WTC11 (cell line): ENCODE measurements at regions not wholly inside any gene's neighbourhood (a gene's known extent, or its start where the extent isn't known, plus 50 kb on each side); places are given as distances from the start of the nearest gene placed in this dataset.

Experiments used
- CREB1 ChIP-seq: sonication (generic); formaldehyde crosslinking; IDR thresholded peaks from 2 replicates; pipeline ENCODE4 v1.8.0; 2023; ENCODE audit warnings: mild to moderate bottlenecking, missing genetic modification reagents
- HMGA2 ChIP-seq: fragments of 250-450 bp; sonication (Bioruptor Pico); IDR thresholded peaks from 2 replicates; pipeline ENCODE4 v1.4.0; 2021; ENCODE audit warnings: mild to moderate bottlenecking, moderate library complexity
- MXD4 ChIP-seq: fragments of 250-450 bp; sonication (Bioruptor Pico); IDR thresholded peaks from 2 replicates; pipeline ENCODE4 v1.8.0; 2021; ENCODE audit warnings: mild to moderate bottlenecking, moderate library complexity, borderline replicate concordance
- NR2C2 ChIP-seq: sonication (generic); formaldehyde crosslinking; IDR thresholded peaks from 2 replicates; pipeline ENCODE4 v1.8.0; 2022; ENCODE audit warnings: mild to moderate bottlenecking, missing genetic modification reagents
- RORB ChIP-seq: fragments of 250-450 bp; sonication (Bioruptor Pico); IDR thresholded peaks from 2 replicates; pipeline ENCODE4 v1.9.0; 2021; ENCODE audit warnings: mild to moderate bottlenecking
- SOX15 ChIP-seq: fragments of 250-450 bp; sonication (Bioruptor Pico); IDR thresholded peaks from 2 replicates; pipeline ENCODE4 v1.9.0; 2021; ENCODE audit warnings: mild to moderate bottlenecking
- SP1 ChIP-seq: sonication (generic); formaldehyde crosslinking; conservative IDR thresholded peaks from 2 replicates; pipeline ENCODE4 v1.8.1; 2022; ENCODE audit warnings: missing genetic modification reagents
- TCF7 ChIP-seq: sonication (generic); formaldehyde crosslinking; IDR thresholded peaks from 2 replicates; pipeline ENCODE4 v1.8.0; 2022; ENCODE audit warnings: mild to moderate bottlenecking, low read depth, missing genetic modification reagents, moderate library complexity
- TEAD4 ChIP-seq: sonication (generic); formaldehyde crosslinking; IDR thresholded peaks from 2 replicates; pipeline ENCODE4 v1.8.0; 2022; ENCODE audit warnings: mild to moderate bottlenecking, missing genetic modification reagents
- TF ChIP-seq, protein P1 (sequence below): sonication (generic); formaldehyde crosslinking; IDR thresholded peaks from 2 replicates; pipeline ENCODE4 v1.8.1; 2022; ENCODE audit warnings: mild to moderate bottlenecking, missing genetic modification reagents, moderate library complexity, borderline replicate concordance
- TF ChIP-seq, protein P2 (sequence below): fragments of 200-600 bp; IDR thresholded peaks from 2 replicates; pipeline ENCODE4 v1.8.0; 2022; ENCODE audit warnings: antibody characterized with exemption
- TF ChIP-seq, protein P3 (sequence below): sonication (generic); formaldehyde crosslinking; IDR thresholded peaks from 2 replicates; pipeline ENCODE4 v1.8.0; 2023; ENCODE audit warnings: mild to moderate bottlenecking, missing genetic modification reagents
- TF ChIP-seq, protein P4 (sequence below): sonication (generic); formaldehyde crosslinking; IDR thresholded peaks from 2 replicates; pipeline ENCODE4 v1.8.1; 2023; ENCODE audit warnings: mild to moderate bottlenecking, missing genetic modification reagents
- TF ChIP-seq, protein P5 (sequence below): sonication (generic); formaldehyde crosslinking; IDR thresholded peaks from 2 replicates; pipeline ENCODE4 v1.8.1; 2022; ENCODE audit warnings: low read depth, mild to moderate bottlenecking, moderate library complexity, missing genetic modification reagents, borderline replicate concordance

DNA sequence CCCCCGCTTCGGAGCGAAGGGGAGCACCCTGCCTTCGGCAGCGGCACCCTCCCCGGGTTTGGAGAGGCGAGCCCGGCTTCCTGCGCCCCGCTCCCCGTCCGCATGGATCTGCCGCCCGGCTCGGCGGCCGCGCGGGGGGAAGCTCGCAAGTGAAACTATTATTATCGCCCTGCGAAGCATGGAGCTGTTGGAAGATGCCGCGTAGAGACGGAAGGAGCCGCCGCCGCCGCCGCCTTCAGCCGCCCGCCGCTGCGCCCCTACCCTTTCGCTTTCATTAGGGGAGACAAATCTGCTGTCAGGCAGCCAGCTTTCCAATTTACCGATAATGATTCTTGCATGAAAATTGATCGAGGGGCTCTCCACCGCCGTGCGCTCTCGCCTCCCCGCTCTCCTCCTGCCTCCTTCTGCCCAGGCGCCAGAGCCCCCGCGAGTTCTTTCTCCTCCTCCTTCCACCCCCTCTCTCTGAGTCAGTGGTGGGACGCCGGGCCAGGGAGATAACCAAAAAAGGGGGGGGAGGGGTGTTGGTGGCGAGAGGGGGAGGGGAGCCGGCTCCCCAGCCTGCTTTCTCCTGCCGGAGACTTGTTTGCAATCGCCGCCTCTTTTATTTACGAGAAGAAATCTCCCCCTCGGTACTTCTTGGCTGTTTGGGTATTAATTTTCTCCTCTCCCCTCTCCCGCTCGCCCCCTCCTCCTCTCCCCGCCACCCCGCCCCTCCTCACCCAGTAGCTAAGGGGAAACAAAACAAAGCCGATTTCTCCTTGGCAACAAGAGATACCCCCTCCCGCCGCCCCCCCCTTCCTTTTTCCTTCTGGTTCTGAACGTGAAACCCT is 58.0 kb upstream of the GSE1 start:
- TF ChIP-seq, protein P1, sequence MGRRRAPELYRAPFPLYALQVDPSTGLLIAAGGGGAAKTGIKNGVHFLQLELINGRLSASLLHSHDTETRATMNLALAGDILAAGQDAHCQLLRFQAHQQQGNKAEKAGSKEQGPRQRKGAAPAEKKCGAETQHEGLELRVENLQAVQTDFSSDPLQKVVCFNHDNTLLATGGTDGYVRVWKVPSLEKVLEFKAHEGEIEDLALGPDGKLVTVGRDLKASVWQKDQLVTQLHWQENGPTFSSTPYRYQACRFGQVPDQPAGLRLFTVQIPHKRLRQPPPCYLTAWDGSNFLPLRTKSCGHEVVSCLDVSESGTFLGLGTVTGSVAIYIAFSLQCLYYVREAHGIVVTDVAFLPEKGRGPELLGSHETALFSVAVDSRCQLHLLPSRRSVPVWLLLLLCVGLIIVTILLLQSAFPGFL (CRISPR knock-in tag), result no peak
- no peak for TF ChIP-seq NR2C2 (CRISPR knock-in tag)
- TF ChIP-seq, protein P2, sequence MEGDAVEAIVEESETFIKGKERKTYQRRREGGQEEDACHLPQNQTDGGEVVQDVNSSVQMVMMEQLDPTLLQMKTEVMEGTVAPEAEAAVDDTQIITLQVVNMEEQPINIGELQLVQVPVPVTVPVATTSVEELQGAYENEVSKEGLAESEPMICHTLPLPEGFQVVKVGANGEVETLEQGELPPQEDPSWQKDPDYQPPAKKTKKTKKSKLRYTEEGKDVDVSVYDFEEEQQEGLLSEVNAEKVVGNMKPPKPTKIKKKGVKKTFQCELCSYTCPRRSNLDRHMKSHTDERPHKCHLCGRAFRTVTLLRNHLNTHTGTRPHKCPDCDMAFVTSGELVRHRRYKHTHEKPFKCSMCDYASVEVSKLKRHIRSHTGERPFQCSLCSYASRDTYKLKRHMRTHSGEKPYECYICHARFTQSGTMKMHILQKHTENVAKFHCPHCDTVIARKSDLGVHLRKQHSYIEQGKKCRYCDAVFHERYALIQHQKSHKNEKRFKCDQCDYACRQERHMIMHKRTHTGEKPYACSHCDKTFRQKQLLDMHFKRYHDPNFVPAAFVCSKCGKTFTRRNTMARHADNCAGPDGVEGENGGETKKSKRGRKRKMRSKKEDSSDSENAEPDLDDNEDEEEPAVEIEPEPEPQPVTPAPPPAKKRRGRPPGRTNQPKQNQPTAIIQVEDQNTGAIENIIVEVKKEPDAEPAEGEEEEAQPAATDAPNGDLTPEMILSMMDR, result no peak
- no peak for TF ChIP-seq CREB1 (CRISPR knock-in tag)
- no peak for TF ChIP-seq TCF7
- no peak for TF ChIP-seq MXD4 (CRISPR knock-in tag)
- TF ChIP-seq SOX15, result no peak
- TF ChIP-seq RORB (CRISPR knock-in tag), result no peak
- TF ChIP-seq, protein P3, sequence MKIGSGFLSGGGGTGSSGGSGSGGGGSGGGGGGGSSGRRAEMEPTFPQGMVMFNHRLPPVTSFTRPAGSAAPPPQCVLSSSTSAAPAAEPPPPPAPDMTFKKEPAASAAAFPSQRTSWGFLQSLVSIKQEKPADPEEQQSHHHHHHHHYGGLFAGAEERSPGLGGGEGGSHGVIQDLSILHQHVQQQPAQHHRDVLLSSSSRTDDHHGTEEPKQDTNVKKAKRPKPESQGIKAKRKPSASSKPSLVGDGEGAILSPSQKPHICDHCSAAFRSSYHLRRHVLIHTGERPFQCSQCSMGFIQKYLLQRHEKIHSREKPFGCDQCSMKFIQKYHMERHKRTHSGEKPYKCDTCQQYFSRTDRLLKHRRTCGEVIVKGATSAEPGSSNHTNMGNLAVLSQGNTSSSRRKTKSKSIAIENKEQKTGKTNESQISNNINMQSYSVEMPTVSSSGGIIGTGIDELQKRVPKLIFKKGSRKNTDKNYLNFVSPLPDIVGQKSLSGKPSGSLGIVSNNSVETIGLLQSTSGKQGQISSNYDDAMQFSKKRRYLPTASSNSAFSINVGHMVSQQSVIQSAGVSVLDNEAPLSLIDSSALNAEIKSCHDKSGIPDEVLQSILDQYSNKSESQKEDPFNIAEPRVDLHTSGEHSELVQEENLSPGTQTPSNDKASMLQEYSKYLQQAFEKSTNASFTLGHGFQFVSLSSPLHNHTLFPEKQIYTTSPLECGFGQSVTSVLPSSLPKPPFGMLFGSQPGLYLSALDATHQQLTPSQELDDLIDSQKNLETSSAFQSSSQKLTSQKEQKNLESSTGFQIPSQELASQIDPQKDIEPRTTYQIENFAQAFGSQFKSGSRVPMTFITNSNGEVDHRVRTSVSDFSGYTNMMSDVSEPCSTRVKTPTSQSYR (CRISPR knock-in tag), result no peak
- TF ChIP-seq, protein P4, sequence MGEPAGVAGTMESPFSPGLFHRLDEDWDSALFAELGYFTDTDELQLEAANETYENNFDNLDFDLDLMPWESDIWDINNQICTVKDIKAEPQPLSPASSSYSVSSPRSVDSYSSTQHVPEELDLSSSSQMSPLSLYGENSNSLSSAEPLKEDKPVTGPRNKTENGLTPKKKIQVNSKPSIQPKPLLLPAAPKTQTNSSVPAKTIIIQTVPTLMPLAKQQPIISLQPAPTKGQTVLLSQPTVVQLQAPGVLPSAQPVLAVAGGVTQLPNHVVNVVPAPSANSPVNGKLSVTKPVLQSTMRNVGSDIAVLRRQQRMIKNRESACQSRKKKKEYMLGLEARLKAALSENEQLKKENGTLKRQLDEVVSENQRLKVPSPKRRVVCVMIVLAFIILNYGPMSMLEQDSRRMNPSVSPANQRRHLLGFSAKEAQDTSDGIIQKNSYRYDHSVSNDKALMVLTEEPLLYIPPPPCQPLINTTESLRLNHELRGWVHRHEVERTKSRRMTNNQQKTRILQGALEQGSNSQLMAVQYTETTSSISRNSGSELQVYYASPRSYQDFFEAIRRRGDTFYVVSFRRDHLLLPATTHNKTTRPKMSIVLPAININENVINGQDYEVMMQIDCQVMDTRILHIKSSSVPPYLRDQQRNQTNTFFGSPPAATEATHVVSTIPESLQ (CRISPR knock-in tag), result no peak
- no peak for TF ChIP-seq SP1 (CRISPR knock-in tag)
- TF ChIP-seq, protein P5, sequence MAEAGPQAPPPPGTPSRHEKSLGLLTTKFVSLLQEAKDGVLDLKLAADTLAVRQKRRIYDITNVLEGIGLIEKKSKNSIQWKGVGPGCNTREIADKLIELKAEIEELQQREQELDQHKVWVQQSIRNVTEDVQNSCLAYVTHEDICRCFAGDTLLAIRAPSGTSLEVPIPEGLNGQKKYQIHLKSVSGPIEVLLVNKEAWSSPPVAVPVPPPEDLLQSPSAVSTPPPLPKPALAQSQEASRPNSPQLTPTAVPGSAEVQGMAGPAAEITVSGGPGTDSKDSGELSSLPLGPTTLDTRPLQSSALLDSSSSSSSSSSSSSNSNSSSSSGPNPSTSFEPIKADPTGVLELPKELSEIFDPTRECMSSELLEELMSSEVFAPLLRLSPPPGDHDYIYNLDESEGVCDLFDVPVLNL, result no peak
- no peak for TF ChIP-seq TEAD4
- no peak for TF ChIP-seq HMGA2 (CRISPR knock-in tag)
